H9 (cell line): ENCODE measurements at regions not wholly inside any gene's neighbourhood (a gene's known extent, or its start where the extent isn't known, plus 50 kb on each side); places are given as distances from the start of the nearest gene placed in this dataset.

Experiments
- DNase-seq: peaks from one replicate; pipeline ENCODE4 v3.0.0-alpha.2; 2017
- H2AFZ ChIP-seq: one replicate; pipeline ENCODE4 v1.6.1; 2013; ENCODE audit warnings: mild to moderate bottlenecking, low read length, control low read depth, moderate library complexity
- H2AK5ac ChIP-seq: 2 replicates; pipeline ENCODE4 v1.6.1; 2013; ENCODE audit warnings: low read length, control low read depth, mixed read lengths; ENCODE audit not compliant: insufficient read length
- H2BK120ac ChIP-seq: one replicate; pipeline ENCODE4 v1.6.1; 2013; ENCODE audit warnings: low read depth, mild to moderate bottlenecking, low read length, control low read depth, inconsistent platforms; ENCODE audit not compliant: poor library complexity, severe bottlenecking
- H2BK12ac ChIP-seq: 2 replicates; pipeline ENCODE4 v1.6.1; 2013; ENCODE audit warnings: low read length, control low read depth, mixed read lengths, low read depth; ENCODE audit not compliant: insufficient read length
- H2BK15ac ChIP-seq: 2 replicates; pipeline ENCODE4 v1.6.1; 2013; ENCODE audit warnings: low read depth, low read length, control low read depth
- H2BK20ac ChIP-seq: one replicate; pipeline ENCODE4 v1.6.1; 2013; ENCODE audit warnings: low read depth, mild to moderate bottlenecking, low read length, control low read depth, inconsistent platforms; ENCODE audit not compliant: poor library complexity, severe bottlenecking
- H2BK5ac ChIP-seq: 2 replicates; pipeline ENCODE4 v1.6.1; 2013; ENCODE audit warnings: low read length, control low read depth, mixed read lengths; ENCODE audit not compliant: insufficient read length
- H3K14ac ChIP-seq: 2 replicates; pipeline ENCODE4 v1.6.1; 2013; ENCODE audit warnings: low read length, control low read depth; ENCODE audit not compliant: insufficient read depth
- H3K18ac ChIP-seq: 2 replicates; pipeline ENCODE4 v1.6.1; 2013; ENCODE audit warnings: low read depth, mild to moderate bottlenecking, mixed read lengths, low read length, control low read depth; ENCODE audit not compliant: insufficient read length
- H3K23ac ChIP-seq: 2 replicates; pipeline ENCODE4 v1.6.1; 2013; ENCODE audit warnings: low read length, control low read depth, mixed read lengths, low read depth; ENCODE audit not compliant: insufficient read length
- H3K23me2 ChIP-seq: 2 replicates; pipeline ENCODE4 v1.6.1; 2013; ENCODE audit warnings: low read depth, mild to moderate bottlenecking, mixed read lengths, low read length, control low read depth; ENCODE audit not compliant: insufficient read length, poor library complexity, severe bottlenecking
- H3K27ac ChIP-seq: 2 replicates; pipeline ENCODE4 v1.5.1; 2013; ENCODE audit warnings: low read length, control low read depth, mixed read lengths, low read depth; ENCODE audit not compliant: insufficient read length
- H3K27me3 ChIP-seq: 2 replicates; pipeline ENCODE4 v1.6.1; 2013; ENCODE audit warnings: low read length, control low read depth, inconsistent platforms; ENCODE audit not compliant: insufficient read depth
- H3K4ac ChIP-seq: 2 replicates; pipeline ENCODE4 v1.6.1; 2013; ENCODE audit warnings: low read depth, mild to moderate bottlenecking, control low read depth, inconsistent platforms, low read length, moderate library complexity
- H3K4me1 ChIP-seq: 2 replicates; pipeline ENCODE4 v1.6.1; 2013; ENCODE audit warnings: low read length, control low read depth, inconsistent platforms; ENCODE audit not compliant: insufficient read depth
- H3K4me2 ChIP-seq: 2 replicates; pipeline ENCODE4 v1.6.1; 2013; ENCODE audit warnings: low read length, control low read depth, mixed read lengths; ENCODE audit not compliant: insufficient read length, insufficient read depth
- H3K56ac ChIP-seq: 2 replicates; pipeline ENCODE4 v1.6.1; 2013; ENCODE audit warnings: low read depth, mild to moderate bottlenecking, mixed read lengths, low read length, control low read depth; ENCODE audit not compliant: insufficient read length
- H3K79me1 ChIP-seq: 2 replicates; pipeline ENCODE4 v1.6.1; 2013; ENCODE audit warnings: low read depth, mild to moderate bottlenecking, moderate library complexity, low read length, control low read depth, inconsistent platforms; ENCODE audit not compliant: insufficient read depth, poor library complexity, severe bottlenecking
- H3K79me2 ChIP-seq: 2 replicates; pipeline ENCODE4 v1.6.1; 2013; ENCODE audit warnings: low read length, control low read depth, inconsistent platforms; ENCODE audit not compliant: insufficient read depth
- H3K9ac ChIP-seq: 2 replicates; pipeline ENCODE4 v1.6.1; 2013; ENCODE audit warnings: low read length, control low read depth, mixed read lengths; ENCODE audit not compliant: insufficient read length; ENCODE audit errors: extremely low read depth
- H3K9me3 ChIP-seq: one replicate; pipeline ENCODE4 v1.6.1; 2013; ENCODE audit warnings: low read depth, low read length, inconsistent platforms; ENCODE audit not compliant: control insufficient read depth
- H3T11ph ChIP-seq: one replicate; pipeline ENCODE4 v1.6.1; 2013; ENCODE audit warnings: mild to moderate bottlenecking, low read length, control low read depth, inconsistent platforms
- H4K20me1 ChIP-seq: one replicate; pipeline ENCODE4 v1.6.1; 2013; ENCODE audit not compliant: control insufficient read depth, insufficient read length, insufficient read depth
- H4K5ac ChIP-seq: 2 replicates; pipeline ENCODE4 v1.6.1; 2013; ENCODE audit warnings: low read depth, mild to moderate bottlenecking, mixed read lengths, low read length, control low read depth; ENCODE audit not compliant: insufficient read length
- H4K8ac ChIP-seq: replicated peaks from 2 replicates; pipeline ENCODE4 v1.6.1; 2013; ENCODE audit warnings: low read length, control low read depth, mixed read lengths, low read depth; ENCODE audit not compliant: insufficient read length
- H4K91ac ChIP-seq: 2 replicates; pipeline ENCODE4 v1.6.1; 2013; ENCODE audit warnings: low read depth, mild to moderate bottlenecking, moderate library complexity, mixed read lengths, low read length, control low read depth; ENCODE audit not compliant: insufficient read length
- H3K27ac Mint-ChIP-seq, 3 experiments: 2 replicates in 2 of 3; 3 replicates in 1 of 3; pipeline ENCODE4 v1.8.0; 2020 to 2021; ENCODE audit warnings: mixed read lengths in 3 of 3, mild to moderate bottlenecking in 1 of 3, moderate library complexity in 1 of 3
- H3K27me3 Mint-ChIP-seq: 2 replicates; pipeline ENCODE4 v1.8.0; 2021; ENCODE audit warnings: low read depth, mild to moderate bottlenecking, moderate library complexity, mixed read lengths
- H3K36me3 Mint-ChIP-seq, 3 experiments: 2 replicates in 2 of 3; 3 replicates in 1 of 3; pipeline ENCODE4 v1.8.0; 2020 to 2021; ENCODE audit warnings: low read depth in 3 of 3, mixed read lengths in 3 of 3; ENCODE audit not compliant: insufficient read depth in 1 of 3
- H3K4me1 Mint-ChIP-seq, 2 experiments: 2 replicates each; pipeline ENCODE4 v1.8.0; 2020; ENCODE audit warnings: mixed read lengths in 2 of 2
- H3K4me3 Mint-ChIP-seq, 2 experiments: 2 replicates in 1 of 2; 3 replicates in 1 of 2; pipeline ENCODE4 v1.8.0; 2020 to 2021; ENCODE audit warnings: mild to moderate bottlenecking in 2 of 2, mixed read lengths in 2 of 2, moderate library complexity in 1 of 2
- H3K9me3 Mint-ChIP-seq, 2 experiments: 2 replicates in 1 of 2; 3 replicates in 1 of 2; pipeline ENCODE4 v1.8.0; 2020; ENCODE audit warnings: mild to moderate bottlenecking in 2 of 2, mixed read lengths in 2 of 2, moderate library complexity in 1 of 2
- WGBS: extraction: QIAGEN DNeasy Blood & Tissue Kit; methylation state at CpG from one replicate; pipeline ENCODE4 v1.1.7; 2013; ENCODE audit warnings: missing lambda C conversion rate, low lambda C conversion rate, mixed read lengths; ENCODE audit not compliant: insufficient read length; ENCODE audit errors: extremely low coverage; 5-methylcytosine and 5-hydroxymethylcytosine counted together
- TF ChIP-seq, protein P1 (sequence below): fragments of 200-600 bp; sonication (generic); conservative IDR thresholded peaks from 3 replicates; pipeline ENCODE4 v1.8.0; 2021; ENCODE audit warnings: antibody characterized with exemption, mild to moderate bottlenecking

- Histone ChIP-seq H3K23me2 (no peaks in the 10 kb centered on the region), H4K91ac (no peak overlapping the region), H3K4ac (no peak overlapping the region), H3K18ac (no peak overlapping the region), H2BK12ac (no peak overlapping the region), H3T11ph (no peak overlapping the region), H4K8ac (no peak overlapping the region), H3K14ac (no peak overlapping the region), H3K9ac (no peak overlapping the region), H3K79me1 (no peaks in the 10 kb centered on the region), H3K4me2 (no peak overlapping the region), H3K27me3 (no peaks in the 10 kb centered on the region), H3K4me1 (peaks cover 9% of the 10 kb centered on the region), H3K79me2 (no peaks in the 10 kb centered on the region), H2BK20ac (no peak overlapping the region), H4K20me1 (no peaks in the 10 kb centered on the region), H3K9me3 (no peaks in the 10 kb centered on the region), H2BK15ac (no peak overlapping the region), H2AK5ac (no peak overlapping the region), H2BK120ac (no peak overlapping the region), H2BK5ac (no peak overlapping the region), H4K5ac (no peak overlapping the region), H3K56ac (no peak overlapping the region), H3K27ac (no peak overlapping the region), H2AFZ (no peak overlapping the region), H3K23ac (no peak overlapping the region)
- no peak for DNase-seq
- Mint-ChIP-seq H3K4me1 (peaks cover 48 to 56% of the 10 kb centered on the region in 2 experiments), H3K36me3 (peaks cover 0 to 9% (median 3%) of the 10 kb centered on the region in 3 experiments; a peak in 5 of 7 replicates), H3K27ac (no peak overlapping the region), H3K4me3 (no peak overlapping the region), H3K27me3 (peaks cover 34% of the 10 kb centered on the region), H3K9me3 (peaks cover 5 to 6% of the 10 kb centered on the region in 2 experiments; a peak in 4 of 5 replicates)
- no CpG with 5 or more reads among the region's 5 CpGs for WGBS
- TF ChIP-seq, protein P1, sequence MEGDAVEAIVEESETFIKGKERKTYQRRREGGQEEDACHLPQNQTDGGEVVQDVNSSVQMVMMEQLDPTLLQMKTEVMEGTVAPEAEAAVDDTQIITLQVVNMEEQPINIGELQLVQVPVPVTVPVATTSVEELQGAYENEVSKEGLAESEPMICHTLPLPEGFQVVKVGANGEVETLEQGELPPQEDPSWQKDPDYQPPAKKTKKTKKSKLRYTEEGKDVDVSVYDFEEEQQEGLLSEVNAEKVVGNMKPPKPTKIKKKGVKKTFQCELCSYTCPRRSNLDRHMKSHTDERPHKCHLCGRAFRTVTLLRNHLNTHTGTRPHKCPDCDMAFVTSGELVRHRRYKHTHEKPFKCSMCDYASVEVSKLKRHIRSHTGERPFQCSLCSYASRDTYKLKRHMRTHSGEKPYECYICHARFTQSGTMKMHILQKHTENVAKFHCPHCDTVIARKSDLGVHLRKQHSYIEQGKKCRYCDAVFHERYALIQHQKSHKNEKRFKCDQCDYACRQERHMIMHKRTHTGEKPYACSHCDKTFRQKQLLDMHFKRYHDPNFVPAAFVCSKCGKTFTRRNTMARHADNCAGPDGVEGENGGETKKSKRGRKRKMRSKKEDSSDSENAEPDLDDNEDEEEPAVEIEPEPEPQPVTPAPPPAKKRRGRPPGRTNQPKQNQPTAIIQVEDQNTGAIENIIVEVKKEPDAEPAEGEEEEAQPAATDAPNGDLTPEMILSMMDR: no peak
Observed at GRCh38 chr1:96464522-96464921, 257.1 kb upstream of the PTBP2 start.
